ENCODE measurements at regions not wholly inside any gene's neighbourhood (a gene's known extent, or its start where the extent isn't known, plus 50 kb on each side); places are given as distances from the start of the nearest gene placed in this dataset.

DNA sequence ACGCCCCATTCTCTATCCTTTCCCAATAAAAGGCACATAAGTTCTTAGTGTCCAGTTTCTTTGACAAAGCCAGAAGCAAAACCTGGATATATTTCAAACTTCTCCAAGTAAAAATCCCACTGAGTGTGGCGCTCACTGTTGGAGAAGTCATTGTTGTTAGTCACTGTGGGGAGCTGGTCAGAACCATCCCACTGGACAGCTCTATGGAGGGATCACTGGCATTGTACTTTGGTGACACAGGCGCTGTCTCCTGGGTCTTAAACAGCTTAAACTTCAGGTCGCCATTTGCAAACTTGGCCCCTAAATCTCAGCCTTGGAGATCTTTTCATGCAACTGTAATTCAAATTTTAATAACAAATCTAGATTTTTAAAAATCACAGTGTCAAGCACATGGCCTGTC, 111.5 kb upstream of the SLC24A3 start:
- TF ChIP-seq, protein P1, sequence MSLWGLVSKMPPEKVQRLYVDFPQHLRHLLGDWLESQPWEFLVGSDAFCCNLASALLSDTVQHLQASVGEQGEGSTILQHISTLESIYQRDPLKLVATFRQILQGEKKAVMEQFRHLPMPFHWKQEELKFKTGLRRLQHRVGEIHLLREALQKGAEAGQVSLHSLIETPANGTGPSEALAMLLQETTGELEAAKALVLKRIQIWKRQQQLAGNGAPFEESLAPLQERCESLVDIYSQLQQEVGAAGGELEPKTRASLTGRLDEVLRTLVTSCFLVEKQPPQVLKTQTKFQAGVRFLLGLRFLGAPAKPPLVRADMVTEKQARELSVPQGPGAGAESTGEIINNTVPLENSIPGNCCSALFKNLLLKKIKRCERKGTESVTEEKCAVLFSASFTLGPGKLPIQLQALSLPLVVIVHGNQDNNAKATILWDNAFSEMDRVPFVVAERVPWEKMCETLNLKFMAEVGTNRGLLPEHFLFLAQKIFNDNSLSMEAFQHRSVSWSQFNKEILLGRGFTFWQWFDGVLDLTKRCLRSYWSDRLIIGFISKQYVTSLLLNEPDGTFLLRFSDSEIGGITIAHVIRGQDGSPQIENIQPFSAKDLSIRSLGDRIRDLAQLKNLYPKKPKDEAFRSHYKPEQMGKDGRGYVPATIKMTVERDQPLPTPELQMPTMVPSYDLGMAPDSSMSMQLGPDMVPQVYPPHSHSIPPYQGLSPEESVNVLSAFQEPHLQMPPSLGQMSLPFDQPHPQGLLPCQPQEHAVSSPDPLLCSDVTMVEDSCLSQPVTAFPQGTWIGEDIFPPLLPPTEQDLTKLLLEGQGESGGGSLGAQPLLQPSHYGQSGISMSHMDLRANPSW (CRISPR knock-in tag; conservative IDR thresholded peaks at IDR 0.05; ENCODE audit: low read depth): no peak
- no peak for TF ChIP-seq ZNF121 (CRISPR knock-in tag; IDR thresholded peaks at IDR 0.05)
- no peak for TF ChIP-seq CTCF (IDR thresholded peaks at IDR 0.05)
- no peak for TF ChIP-seq USF1 (CRISPR knock-in tag; IDR thresholded peaks at IDR 0.05)
- TF ChIP-seq, protein P2, sequence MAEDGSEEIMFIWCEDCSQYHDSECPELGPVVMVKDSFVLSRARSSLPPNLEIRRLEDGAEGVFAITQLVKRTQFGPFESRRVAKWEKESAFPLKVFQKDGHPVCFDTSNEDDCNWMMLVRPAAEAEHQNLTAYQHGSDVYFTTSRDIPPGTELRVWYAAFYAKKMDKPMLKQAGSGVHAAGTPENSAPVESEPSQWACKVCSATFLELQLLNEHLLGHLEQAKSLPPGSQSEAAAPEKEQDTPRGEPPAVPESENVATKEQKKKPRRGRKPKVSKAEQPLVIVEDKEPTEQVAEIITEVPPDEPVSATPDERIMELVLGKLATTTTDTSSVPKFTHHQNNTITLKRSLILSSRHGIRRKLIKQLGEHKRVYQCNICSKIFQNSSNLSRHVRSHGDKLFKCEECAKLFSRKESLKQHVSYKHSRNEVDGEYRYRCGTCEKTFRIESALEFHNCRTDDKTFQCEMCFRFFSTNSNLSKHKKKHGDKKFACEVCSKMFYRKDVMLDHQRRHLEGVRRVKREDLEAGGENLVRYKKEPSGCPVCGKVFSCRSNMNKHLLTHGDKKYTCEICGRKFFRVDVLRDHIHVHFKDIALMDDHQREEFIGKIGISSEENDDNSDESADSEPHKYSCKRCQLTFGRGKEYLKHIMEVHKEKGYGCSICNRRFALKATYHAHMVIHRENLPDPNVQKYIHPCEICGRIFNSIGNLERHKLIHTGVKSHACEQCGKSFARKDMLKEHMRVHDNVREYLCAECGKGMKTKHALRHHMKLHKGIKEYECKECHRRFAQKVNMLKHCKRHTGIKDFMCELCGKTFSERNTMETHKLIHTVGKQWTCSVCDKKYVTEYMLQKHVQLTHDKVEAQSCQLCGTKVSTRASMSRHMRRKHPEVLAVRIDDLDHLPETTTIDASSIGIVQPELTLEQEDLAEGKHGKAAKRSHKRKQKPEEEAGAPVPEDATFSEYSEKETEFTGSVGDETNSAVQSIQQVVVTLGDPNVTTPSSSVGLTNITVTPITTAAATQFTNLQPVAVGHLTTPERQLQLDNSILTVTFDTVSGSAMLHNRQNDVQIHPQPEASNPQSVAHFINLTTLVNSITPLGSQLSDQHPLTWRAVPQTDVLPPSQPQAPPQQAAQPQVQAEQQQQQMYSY (CRISPR knock-in tag; IDR thresholded peaks at IDR 0.05): no peak
- no peak for TF ChIP-seq SP1 (CRISPR knock-in tag; conservative IDR thresholded peaks at IDR 0.05)
- no peak for TF ChIP-seq MAX (CRISPR knock-in tag; IDR thresholded peaks at IDR 0.05)
- TF ChIP-seq ETV6 (CRISPR knock-in tag; IDR thresholded peaks at IDR 0.05): no peak
- no peak for TF ChIP-seq MLX (CRISPR knock-in tag; IDR thresholded peaks at IDR 0.05)
- TF ChIP-seq FOXJ3 (CRISPR knock-in tag; IDR thresholded peaks at IDR 0.05; ENCODE audit: borderline replicate concordance): no peak
- no peak for TF ChIP-seq ESRRA (CRISPR knock-in tag; IDR thresholded peaks at IDR 0.05; ENCODE audit: borderline replicate concordance)
- TF ChIP-seq E2F5 (CRISPR knock-in tag; IDR thresholded peaks at IDR 0.05): no peak
- no peak for TF ChIP-seq SMAD4 (CRISPR knock-in tag; IDR thresholded peaks at IDR 0.05)

Data from WTC11 (cell line).